Pulmonary artery endothelial cell (primary cell): ENCODE measurements at regions not wholly inside any gene's neighbourhood (a gene's known extent, or its start where the extent isn't known, plus 50 kb on each side); places are given as distances from the start of the nearest gene placed in this dataset.

Experiments used
- DNase-seq: peaks from one replicate; pipeline ENCODE4 v3.0.0-alpha.2; 2011; ENCODE audit warnings: low read depth, low spot score

GRCh38 chr2:234285541-234285940, 211.3 kb downstream of the ARL4C start:
- no peak for DNase-seq

GRCh38 chr2:234279637-234280036, 217.2 kb downstream of the ARL4C start:
- DNase-seq, result no peak

- DNase-seq, result no peak
Measured at GRCh38 chr2:234278556-234279255, 218.2 kb downstream of the ARL4C start.

- DNase-seq, result no peak
Measured at GRCh38 chr2:234275515-234275914, 221.4 kb downstream of the ARL4C start.

DNA sequence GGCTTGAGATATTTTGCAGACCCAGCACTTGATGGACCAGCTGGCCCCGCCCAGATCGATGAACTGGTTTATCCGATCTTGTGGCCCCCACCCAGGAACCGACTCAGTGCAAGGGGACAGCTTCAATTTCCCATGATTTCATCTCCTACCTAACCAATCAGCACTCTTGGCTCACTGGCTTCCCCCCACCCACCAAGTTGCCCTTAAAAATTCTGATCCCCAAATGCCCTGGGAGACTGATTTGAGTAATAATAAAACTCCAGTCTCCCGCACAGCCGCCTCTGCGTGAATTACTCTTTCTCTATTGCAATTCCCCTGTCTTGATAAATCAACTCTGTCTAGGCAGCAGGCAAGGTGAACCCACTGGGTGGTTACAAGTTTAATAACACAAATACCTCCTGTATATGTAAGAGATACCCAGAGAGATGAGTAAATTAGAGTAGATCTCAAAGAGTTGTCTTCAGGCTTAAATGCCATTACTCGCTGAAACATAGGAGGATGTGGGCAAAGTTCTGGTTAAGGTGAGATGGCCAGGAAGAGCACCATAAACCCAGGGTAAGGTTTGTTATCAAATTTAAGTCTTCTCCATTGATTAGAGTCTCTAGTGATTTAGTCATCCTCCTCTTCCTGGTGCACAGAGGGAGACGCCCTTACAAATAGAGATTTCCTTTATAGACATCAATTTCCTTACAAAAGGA, 222.8 kb downstream of the ARL4C start:
- DNase-seq, result no peak

DNA sequence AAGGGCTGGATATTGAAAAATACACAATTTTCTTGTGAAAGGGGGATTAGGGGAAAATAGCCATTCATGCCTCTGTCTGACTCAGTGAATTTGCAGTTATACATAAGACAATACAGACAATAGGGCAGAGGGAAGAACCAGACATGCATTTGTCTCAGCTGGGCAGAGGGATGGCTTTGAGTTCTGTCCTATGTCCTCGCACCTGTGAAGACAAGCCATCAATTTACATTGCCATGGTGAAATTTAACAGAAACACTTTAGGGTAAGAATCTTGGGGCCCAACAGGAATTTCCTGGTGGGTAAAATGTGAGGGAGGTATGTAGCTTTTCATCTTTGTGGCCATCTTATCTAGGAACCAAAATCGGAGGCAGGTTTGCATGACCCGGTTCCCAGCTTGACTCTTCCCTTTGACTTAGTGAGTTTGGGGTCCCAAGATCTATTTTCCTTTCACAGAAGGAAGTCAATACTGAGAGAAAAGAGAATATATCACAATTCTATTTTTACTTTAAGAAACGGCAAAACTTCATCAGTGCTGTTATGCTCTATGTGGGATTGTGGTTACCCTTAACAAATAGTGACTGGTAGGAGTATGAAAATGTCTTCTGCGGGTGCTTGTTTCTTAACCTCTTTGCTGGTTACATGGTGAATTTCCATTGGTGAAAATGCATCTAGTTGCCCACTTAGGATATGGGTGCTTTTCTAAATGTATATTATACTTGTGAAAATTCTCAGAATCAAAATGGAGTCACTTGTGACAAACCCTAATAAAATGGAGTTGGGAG, 221.8 kb downstream of the SPP2 start:
- no peak for DNase-seq

GRCh38 chr2:234271338-234271737, 220.8 kb downstream of the SPP2 start:
- no peak for DNase-seq

GRCh38 chr2:234269769-234270204, 219.3 kb downstream of the SPP2 start:
- no peak for DNase-seq

- no peak for DNase-seq
Measured at GRCh38 chr2:234267534-234267933, 217.0 kb downstream of the SPP2 start.

DNA sequence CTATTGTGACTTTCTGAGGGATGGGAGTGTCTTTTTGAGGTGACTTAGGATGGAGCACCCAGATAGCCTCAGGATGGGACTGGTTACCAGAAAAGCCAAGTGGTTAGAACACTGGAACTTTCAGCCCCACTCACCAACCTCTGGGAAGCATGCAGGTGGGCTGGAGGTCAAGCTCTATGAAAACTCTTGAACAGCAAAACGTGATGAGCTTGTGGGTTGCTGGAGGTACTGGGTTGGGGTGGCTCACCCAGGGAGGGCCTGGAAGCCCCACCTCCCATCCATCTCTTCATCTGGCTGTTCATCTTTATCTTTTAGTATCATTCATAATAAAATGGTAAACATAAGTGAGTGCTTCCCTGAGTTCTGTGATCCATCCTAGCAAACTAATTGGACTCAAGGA, 216.4 kb downstream of the SPP2 start:
- no peak for DNase-seq

DNA sequence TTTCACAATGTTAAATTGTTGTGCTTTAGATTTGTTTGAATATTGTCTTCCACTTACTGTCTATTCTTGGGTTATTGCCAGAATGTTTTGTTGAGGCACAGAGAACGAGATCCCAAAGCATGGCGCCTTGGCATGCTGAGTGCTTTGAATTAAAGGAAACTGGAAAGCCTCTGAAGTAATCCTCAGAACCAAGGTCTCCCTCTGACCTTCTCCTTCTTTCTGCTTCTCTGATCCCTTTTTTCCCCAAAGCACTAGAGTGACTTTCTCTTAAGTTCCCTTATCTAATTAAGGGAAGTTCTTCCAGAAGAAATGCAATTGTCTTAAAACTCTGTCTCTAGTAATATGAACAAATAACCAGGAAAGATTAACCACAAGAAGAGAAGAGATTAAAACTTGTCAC, 214.7 kb downstream of the SPP2 start:
- DNase-seq, result no peak

- no peak for DNase-seq
Measured at GRCh38 chr2:234261736-234262135, 211.2 kb downstream of the SPP2 start.

DNA sequence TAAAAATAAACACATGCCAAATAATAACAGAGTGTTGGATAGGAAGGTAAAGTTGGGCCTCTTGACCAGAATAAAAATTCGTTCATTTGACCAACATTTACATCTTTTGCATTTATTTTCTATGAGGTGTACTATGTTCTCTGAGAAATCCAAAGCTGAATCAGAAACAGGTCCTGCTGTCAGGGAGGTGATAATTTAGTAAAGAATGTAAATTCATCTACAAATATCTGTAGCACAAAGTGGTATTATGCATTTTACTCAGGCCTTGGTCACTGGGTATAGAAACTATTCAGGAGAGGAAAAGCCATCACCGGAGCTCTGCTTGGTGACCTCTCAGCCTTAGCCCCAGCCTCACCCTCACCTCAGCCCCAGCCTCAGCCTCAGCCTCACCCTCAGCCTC, 208.9 kb downstream of the SPP2 start:
- DNase-seq, result no peak

DNA sequence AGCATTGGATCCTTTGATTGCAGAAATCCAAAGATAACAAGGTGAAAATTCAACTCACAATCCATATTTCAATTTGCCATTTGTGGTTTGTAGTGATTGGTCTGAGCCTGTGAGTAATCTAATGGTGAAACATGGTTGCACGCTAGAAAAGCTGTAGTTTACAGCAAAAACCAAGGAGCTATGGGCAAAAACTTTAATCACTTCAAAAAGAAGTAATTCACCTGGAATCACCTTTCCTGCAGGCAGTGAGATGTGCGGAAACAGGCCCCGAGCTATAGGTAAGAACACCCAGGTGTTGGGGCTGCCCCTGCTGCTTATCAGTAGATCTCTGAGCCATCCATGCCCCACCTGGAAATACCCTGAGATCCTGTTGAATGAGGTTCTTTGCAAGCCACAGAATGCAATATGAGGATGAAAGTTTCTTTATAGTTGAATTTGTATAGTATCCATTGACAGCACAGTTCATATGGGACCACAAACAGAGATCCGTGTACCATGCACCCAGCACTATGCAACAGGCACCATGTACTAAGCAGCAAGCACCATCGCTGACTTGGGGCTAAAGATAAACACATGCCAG, 208.2 kb downstream of the SPP2 start:
- DNase-seq, result no peak

GRCh38 chr2:234257859-234258561, 207.5 kb downstream of the SPP2 start:
- DNase-seq, result peak; percentile 93

- no peak for DNase-seq
Measured at GRCh38 chr2:234256516-234256915, 206.0 kb downstream of the SPP2 start.

DNA sequence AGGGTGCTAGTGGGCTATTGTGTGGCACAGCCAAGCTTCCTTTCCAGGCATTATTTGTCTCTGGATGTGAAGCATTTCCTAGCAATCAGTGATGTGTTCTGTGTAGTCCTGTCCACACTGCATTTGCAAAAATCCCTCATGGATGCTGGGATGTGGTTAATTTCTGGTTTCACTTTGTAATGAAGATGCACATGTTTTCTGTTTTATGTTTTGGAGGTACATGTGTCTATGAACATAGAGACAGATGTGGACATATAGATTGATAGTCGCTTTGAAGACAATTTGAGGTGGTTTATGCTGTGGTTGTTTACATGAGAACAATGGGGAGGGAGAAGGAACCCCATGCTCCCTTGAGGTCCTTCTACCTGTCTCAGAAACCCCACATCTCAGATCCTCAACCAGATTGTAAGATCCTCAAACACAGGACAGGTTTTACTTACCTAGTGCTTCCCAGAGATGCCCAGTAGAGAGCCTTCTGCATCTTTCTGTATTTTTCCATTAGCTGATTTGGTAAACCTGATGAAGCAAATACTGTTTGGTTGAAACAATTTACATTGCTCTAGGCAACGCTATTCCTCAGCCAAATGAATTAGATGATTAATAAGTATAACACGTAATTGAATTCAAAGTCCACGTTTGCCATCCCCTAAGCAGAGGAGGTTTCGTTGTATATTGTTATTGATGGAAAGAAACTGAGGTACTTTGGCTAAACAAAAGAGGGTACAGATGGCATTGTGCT, 204.4 kb downstream of the SPP2 start:
- no peak for DNase-seq

DNA sequence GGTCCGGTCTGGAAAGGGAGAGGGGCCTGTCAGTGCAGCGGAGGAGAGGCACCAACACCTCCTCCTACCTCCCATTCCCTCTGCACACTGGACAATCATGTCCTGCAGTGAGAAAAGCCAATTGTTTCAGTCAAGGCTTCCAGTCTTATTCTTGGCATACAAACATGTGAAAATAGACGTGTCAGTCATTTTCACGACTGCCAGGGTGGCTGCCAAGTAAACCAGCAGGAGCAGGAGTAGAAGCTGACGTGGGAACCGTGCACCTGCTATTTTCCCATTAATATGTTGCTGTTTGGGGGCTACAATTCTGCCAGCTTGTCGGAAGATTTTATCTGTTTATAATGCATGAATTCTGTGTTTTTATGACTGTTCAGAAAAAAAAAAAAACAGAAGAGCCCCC, 202.3 kb downstream of the SPP2 start:
- DNase-seq, result no peak

GRCh38 chr2:234251326-234252271, 201.1 kb downstream of the SPP2 start:
- peak; percentile 77 for DNase-seq

DNA sequence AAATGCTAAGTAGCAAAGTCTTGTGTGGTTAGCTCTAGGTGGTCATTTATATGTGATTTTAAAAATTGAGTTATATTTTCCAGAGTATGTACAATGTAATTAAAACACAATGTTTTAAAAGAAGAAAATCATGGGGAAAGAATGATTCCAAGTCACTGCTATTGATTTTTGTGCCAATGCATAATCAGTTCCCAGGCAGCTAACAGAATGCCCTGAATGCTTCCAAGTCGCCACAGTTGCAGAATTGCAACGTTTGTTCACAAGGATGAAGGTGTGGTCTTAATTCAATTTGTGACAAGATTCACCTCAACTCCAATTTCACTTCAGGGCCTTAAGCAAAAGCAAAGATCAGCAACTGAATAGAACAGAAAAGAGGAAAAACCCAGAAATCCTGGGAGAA, 200.4 kb downstream of the SPP2 start:
- DNase-seq, result no peak
